C4-2B (cell line): ENCODE measurements at regions not wholly inside any gene's neighbourhood (a gene's known extent, or its start where the extent isn't known, plus 50 kb on each side); places are given as distances from the start of the nearest gene placed in this dataset.
A peak's percentile ranks its signal among the peaks of the same experiment; 100 is the strongest.

Experiments
- H3K27ac ChIP-seq: fragments of 450-650 bp; 2 replicates; pipeline ENCODE4 v1.5.1; 2017
- CTCF ChIP-seq: fragments of 450-650 bp; conservative IDR thresholded peaks from 2 replicates; pipeline ENCODE4 v1.5.1; 2017; ENCODE audit warnings: mild to moderate bottlenecking
- ZFX ChIP-seq: fragments of 450-650 bp; IDR thresholded peaks from 2 replicates; pipeline ENCODE4 v1.6.1; 2017

GRCh38 chr6:62429781-62430180 is 143.8 kb upstream of the KHDRBS2 start:
- TF ChIP-seq CTCF (no peak), ZFX (no peak)
- H3K27ac ChIP-seq: no peak overlapping the region

GRCh38 chr6:62400521-62401259 is 114.7 kb upstream of the KHDRBS2 start:
- TF ChIP-seq ZFX (no peak), CTCF (no peak)
- peak overlapping the region; percentile 26; the same call in 1 of the 2 replicates for H3K27ac ChIP-seq

- TF ChIP-seq ZFX: no peak
- TF ChIP-seq CTCF: no peak
- H3K27ac ChIP-seq: no peak overlapping the region
Measured at GRCh38 chr6:62393608-62394007, 107.6 kb upstream of the KHDRBS2 start.

GRCh38 chr6:62392291-62392690 is 106.3 kb upstream of the KHDRBS2 start:
- TF ChIP-seq CTCF: no peak
- no peak for TF ChIP-seq ZFX
- H3K27ac ChIP-seq: no peak overlapping the region

- H3K27ac ChIP-seq: no peak overlapping the region
- no peak for TF ChIP-seq ZFX
- TF ChIP-seq CTCF: no peak
Measured at GRCh38 chr6:62391358-62391757, 105.3 kb upstream of the KHDRBS2 start.

- no peak overlapping the region for H3K27ac ChIP-seq
Measured at GRCh38 chr6:62390401-62390800, 104.4 kb upstream of the KHDRBS2 start.

More at GRCh38 chr6:62390401-62390800, 104.4 kb upstream of the KHDRBS2 start:
- TF ChIP-seq ZFX (no peak), CTCF (no peak)
